HG03565 (cell line): ENCODE measurements at regions not wholly inside any gene's neighbourhood (a gene's known extent, or its start where the extent isn't known, plus 50 kb on each side); places are given as distances from the start of the nearest gene placed in this dataset.

Experiments used
- ATAC-seq: cut with Tn5 transposase; IDR thresholded peaks from one replicate; pipeline ENCODE4 v1.9.1; 2021; ENCODE audit warnings: mild to moderate bottlenecking, moderate library complexity; ENCODE audit not compliant: unreplicated experiment

DNA sequence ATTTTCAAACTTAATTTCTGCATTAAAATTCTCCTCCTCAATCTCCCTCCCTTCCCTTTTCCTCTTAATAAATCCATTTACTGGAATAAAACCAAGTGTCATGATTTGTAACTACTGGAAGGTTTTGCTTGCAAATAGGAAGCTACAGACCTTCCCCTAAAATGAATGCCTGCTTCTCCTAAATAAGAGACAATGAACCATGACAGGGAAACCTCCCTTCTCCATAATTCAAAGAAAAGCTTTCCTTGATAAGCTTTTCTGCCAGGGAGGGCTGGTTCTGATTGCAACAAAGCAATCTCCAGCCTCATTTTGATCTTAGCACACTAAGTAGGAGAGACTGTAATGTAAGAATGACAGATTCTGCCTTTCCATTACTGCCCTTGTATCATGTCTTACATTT lies 111.0 kb upstream of the CDH20 start:
- ATAC-seq = no peak

GRCh38 chr18:61225336-61225735 lies 107.9 kb upstream of the CDH20 start:
- ATAC-seq = no peak

DNA sequence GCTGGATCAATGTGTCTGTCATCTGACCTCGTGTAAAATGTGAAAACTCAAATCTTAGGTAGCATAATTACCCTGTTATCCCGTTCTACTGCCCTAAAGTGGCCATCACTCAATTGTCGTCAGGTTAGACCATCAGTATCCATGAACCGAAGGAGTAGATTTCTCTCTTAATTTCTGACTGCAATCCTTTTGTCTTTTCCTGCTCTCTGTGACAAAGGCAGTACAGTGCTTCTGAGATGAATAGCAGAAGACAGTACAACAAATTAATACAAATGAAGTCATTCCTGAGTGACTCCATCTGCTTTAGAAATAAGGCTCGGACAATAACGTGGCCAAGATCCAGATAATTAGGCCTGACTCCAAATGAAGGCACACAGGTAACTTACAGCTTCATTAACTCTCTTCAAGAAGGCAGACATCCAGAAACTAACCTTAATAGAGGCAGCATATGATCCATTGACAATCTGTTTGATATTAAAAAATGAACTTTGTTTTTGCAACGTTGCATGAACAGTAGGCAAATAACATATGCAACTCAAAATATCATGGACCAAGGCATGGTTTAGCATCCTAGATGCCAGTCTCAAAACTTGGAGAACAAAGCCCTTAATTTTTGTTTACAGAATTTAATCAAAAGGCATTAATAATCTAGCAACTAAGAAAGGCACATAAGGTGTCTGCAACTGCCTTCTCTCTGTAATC lies 96.7 kb upstream of the CDH20 start:
- ATAC-seq = no peak

GRCh38 chr18:61237529-61237928 lies 95.7 kb upstream of the CDH20 start:
- no peak for ATAC-seq

DNA sequence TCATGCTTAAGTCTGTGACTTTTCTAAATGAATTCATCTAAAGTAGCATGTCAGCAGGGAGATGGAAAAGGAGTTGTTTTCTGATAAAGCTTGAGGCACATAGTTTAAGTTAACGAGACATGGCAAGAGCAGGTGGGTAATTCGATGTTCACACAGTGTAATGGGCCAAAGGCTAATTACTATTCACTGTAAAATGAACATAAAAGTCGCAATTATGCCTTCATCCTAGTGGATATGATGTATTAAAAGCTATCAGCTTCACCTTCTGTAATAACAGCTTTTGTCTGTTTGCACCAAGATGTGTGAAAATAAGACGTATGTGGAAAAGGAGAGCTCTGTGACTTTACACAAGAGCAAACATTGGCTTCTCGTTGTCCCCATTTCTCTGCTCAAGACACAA lies 94.2 kb upstream of the CDH20 start:
- ATAC-seq = no peak

GRCh38 chr18:61241260-61241853 lies 91.9 kb upstream of the CDH20 start:
- no peak for ATAC-seq

GRCh38 chr18:61244632-61245031 lies 88.6 kb upstream of the CDH20 start:
- no peak for ATAC-seq

GRCh38 chr18:61245276-61245675 lies 88.0 kb upstream of the CDH20 start:
- ATAC-seq = no peak

GRCh38 chr18:61248589-61248988 lies 84.6 kb upstream of the CDH20 start:
- no peak for ATAC-seq

DNA sequence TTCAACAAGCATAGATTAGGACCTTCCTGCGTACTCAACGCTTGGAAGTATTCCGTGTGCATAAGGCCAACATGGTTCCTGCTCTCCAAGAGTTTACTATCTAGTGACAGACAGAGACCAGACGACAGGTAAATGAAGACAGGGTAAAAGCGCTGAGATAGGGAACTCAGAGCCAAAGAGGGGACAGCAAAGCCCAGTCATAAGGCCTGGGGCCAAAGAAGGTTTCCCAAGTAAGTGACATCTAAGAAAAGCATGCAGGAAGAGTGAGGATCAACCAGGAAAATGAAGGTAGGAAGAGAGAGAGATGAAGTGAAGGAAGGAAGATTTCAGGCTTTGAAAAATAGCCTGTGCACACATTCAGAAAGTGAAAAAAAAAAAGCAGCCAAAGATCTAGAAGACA lies 76.9 kb upstream of the CDH20 start:
- no peak for ATAC-seq

DNA sequence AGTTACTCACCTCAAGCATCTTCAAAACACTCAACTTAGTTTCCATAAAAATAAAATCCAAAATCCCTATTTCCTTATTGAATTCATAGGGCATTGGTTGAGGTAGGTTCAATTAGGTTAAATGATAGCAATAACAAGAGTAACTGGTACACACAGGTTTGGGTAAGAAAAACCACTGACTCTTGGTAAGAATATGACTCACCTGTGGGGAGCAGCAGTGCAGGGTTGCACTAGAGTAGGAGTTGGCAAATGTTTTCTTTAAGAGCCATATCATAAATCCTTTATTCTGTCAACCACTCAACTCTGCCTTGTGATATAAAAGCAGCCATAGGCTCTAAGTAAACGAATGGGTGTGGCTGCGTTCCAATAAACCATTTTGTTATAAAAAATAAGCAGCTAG lies 71.4 kb upstream of the CDH20 start:
- ATAC-seq = no peak

- ATAC-seq = no peak
These were observed 60.4 kb upstream of the CDH20 start for GRCh38 chr18:61272793-61273192.

DNA sequence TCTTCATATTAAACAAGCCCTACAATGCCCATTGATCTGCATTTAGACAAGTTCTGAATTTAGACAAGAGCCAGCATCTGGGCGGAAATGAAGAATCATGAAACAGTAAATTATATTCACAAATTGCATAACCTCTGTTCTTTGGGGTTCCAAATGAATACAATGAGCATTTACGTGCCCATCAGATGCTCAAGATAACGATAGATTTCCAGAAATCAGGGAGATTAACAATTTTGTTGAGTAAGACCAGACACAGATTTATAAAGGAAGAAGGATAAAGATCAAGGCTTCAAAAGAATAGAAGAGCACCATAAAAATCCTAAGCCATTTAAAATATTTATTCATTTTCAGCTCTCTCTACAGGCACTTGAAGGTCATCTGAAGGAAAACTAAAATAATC lies 59.7 kb upstream of the CDH20 start:
- no peak for ATAC-seq

DNA sequence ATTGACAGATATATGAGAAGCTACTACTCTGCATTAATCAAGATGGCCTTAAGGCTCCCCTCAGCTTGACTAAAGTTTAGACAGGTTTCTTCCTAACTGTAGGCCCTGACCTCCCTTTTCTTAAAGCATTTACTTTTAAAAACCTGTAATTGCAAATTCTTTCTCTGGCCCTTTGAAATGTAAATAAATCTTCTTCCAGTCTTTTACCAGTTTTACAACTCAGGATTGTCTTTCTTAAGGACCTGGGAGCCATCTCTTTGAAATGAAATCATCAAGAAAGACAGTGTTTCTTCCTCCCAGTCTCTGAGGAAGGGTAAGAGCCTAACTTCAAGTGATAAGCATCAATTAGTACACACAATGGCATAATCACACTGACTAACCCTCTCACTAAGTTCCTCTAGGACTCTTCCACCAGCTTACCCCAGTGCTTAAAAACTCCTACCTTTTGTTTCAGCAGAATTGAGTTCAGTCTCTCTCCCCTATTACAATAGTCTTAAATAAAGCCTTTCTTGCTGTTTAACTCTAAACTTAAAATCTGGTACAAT lies 58.7 kb upstream of the CDH20 start:
- no peak for ATAC-seq

GRCh38 chr18:61277808-61278207 lies 55.4 kb upstream of the CDH20 start:
- no peak for ATAC-seq

DNA sequence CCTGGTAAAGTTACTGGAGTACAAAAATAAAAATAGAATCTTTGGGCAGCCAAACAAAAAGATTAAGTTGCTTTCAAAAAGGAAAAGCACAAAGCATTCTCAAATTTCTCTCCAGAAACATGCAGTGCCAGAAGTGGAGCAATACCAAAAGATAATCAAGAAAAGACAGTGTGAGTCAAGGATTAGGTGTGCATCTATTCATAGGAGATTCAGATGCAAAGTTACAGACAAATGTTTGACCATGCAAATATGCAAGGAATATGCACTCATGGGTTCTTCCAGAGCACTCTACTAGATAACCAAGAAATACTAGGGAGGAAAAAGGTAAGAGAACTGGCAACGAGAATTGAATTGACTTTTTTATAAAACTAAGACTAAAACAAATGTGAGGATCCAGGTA lies 51.8 kb upstream of the CDH20 start:
- no peak for ATAC-seq

GRCh38 chr18:61282926-61283325 lies 50.3 kb upstream of the CDH20 start:
- no peak for ATAC-seq
